Endothelial cell of umbilical vein (primary cell): ENCODE measurements at regions not wholly inside any gene's neighbourhood (a gene's known extent, or its start where the extent isn't known, plus 50 kb on each side); places are given as distances from the start of the nearest gene placed in this dataset.

ENCODE experiments used
- BruUV-seq: library from RNA; stranded (reverse); fragments of 400-500 nt; replicated peaks from 2 replicates; lab custom pipeline; 2021; lab: Mats Ljungman, UMichigan
- CTCF ChIA-PET: fragments of 300-600, 350-600 bp; sonication (Branson Sonifier 250); formaldehyde crosslinking; loops from one replicate; lab custom pipeline; 2021; ENCODE audit warnings: antibody characterized with exemption, inconsistent platforms; lab: Charles Lee
- POLR2A ChIA-PET: fragments of 300-600, 350-600 bp; sonication (Branson Sonifier 250); formaldehyde crosslinking; loops from one replicate; lab custom pipeline; 2021; ENCODE audit warnings: antibody characterized with exemption, inconsistent platforms; lab: Charles Lee
- DNase-seq: peaks from one replicate; pipeline ENCODE4 v3.0.0-alpha.2; 2011; ENCODE audit warnings: low read depth, low spot score
- FAIRE-seq: peaks from 2 replicates; lab custom pipeline; 2011; peaks lifted over from hg19 to GRCh38; lab: Jason Lieb, UNC
- H2AFZ ChIP-seq: 2 replicates; pipeline ENCODE4 v1.6.0; 2012; ENCODE audit warnings: low read depth, low read length, control low read depth, inconsistent platforms
- H3K27ac ChIP-seq: 2 replicates; pipeline ENCODE4 v1.5.1; 2011; ENCODE audit warnings: low read depth, mild to moderate bottlenecking, control low read depth, low read length, moderate library complexity; ENCODE audit not compliant: insufficient read depth
- H3K27me3 ChIP-seq, 2 experiments: 2 replicates each; pipeline versions ENCODE4 v1.6.0 to v1.6.1; 2011; ENCODE audit warnings: low read length in 2 of 2, mixed read lengths in 1 of 2; ENCODE audit not compliant: control insufficient read depth in 2 of 2, insufficient read depth in 2 of 2
- H3K36me3 ChIP-seq, 2 experiments: 2 replicates in 1 of 2; 3 replicates in 1 of 2; pipeline ENCODE4 v1.5.1; 2011; ENCODE audit warnings: low read length in 2 of 2, mild to moderate bottlenecking in 1 of 2, moderate library complexity in 1 of 2; ENCODE audit not compliant: control insufficient read depth in 2 of 2, insufficient read depth in 2 of 2; ENCODE audit errors: extremely low read depth in 1 of 2
- H3K4me1 ChIP-seq: 3 replicates; pipeline ENCODE4 v1.5.1; 2011; ENCODE audit warnings: mild to moderate bottlenecking, low read length; ENCODE audit not compliant: control insufficient read depth, insufficient read depth; ENCODE audit errors: extremely low read depth
- H3K4me2 ChIP-seq: 2 replicates; pipeline ENCODE4 v1.6.1; 2011; ENCODE audit warnings: low read length, control low read depth, mixed read lengths; ENCODE audit not compliant: insufficient read depth
- H3K4me3 ChIP-seq, 3 experiments: fragments of 200-600 bp in 1 of 3; sonication (generic), shearing (Covaris generic) in 1 of 3; replicated peaks in 1 of 3; 2 replicates each; pipeline ENCODE4 v1.5.1; 2011 to 2016; ENCODE audit warnings: control low read depth in 3 of 3, low read length in 3 of 3, mild to moderate bottlenecking in 2 of 3, inconsistent platforms in 1 of 3, low read depth in 1 of 3, moderate library complexity in 1 of 3; ENCODE audit not compliant: insufficient read depth in 1 of 3
- H3K79me2 ChIP-seq: 2 replicates; pipeline ENCODE4 v1.6.0; 2012; ENCODE audit warnings: low read length, inconsistent platforms; ENCODE audit not compliant: control insufficient read depth, insufficient read depth
- H3K9ac ChIP-seq: replicated peaks from 2 replicates; pipeline ENCODE3; 2011; ENCODE audit warnings: low read length, control low read depth; ENCODE audit not compliant: insufficient read depth; ENCODE audit errors: extremely low read depth
- H3K9me1 ChIP-seq: replicated peaks from 3 replicates; pipeline ENCODE4 v1.6.0; 2011; ENCODE audit warnings: mild to moderate bottlenecking, low read length; ENCODE audit not compliant: control insufficient read depth, insufficient read depth; ENCODE audit errors: extremely low read depth
- H3K9me3 ChIP-seq: replicated peaks from 2 replicates; pipeline ENCODE4 v1.5.1; 2012; ENCODE audit warnings: low read length, inconsistent platforms; ENCODE audit not compliant: control insufficient read depth, insufficient read depth
- H4K20me1 ChIP-seq: replicated peaks from 2 replicates; pipeline ENCODE3; 2011; ENCODE audit warnings: mild to moderate bottlenecking, low read length; ENCODE audit not compliant: control insufficient read depth, insufficient read depth; ENCODE audit errors: extremely low read depth
- CTCF ChIP-seq, 2 donors: IDR thresholded peaks; 1 replicate in 1 of 2; 2 replicates in 1 of 2; pipeline ENCODE4 v1.5.1; 2011; ENCODE audit warnings: low read length in 2 of 2, mild to moderate bottlenecking in 2 of 2, moderate library complexity in 2 of 2, control low read depth in 1 of 2, inconsistent platforms in 1 of 2, low read depth in 1 of 2; ENCODE audit not compliant: insufficient read depth in 1 of 2; ENCODE audit errors: extremely low read depth in 1 of 2
- EZH2 ChIP-seq: IDR thresholded peaks from 2 replicates; pipeline ENCODE4 v1.6.1; 2012; ENCODE audit warnings: borderline replicate concordance, low read depth, mild to moderate bottlenecking, moderate library complexity, low read length, inconsistent platforms; ENCODE audit not compliant: severe bottlenecking
- FOS ChIP-seq: IDR thresholded peaks from 2 replicates; pipeline ENCODE4 v1.6.1; 2011; ENCODE audit warnings: mild to moderate bottlenecking, low read length, moderate library complexity, borderline replicate concordance; ENCODE audit not compliant: insufficient read depth
- GATA2 ChIP-seq: IDR thresholded peaks from 2 replicates; pipeline ENCODE4 v1.7.0; 2011; ENCODE audit warnings: low read depth, mild to moderate bottlenecking, moderate library complexity, mixed read lengths, low read length; ENCODE audit not compliant: insufficient read length, insufficient read depth
- JUN ChIP-seq: IDR thresholded peaks from 2 replicates; pipeline ENCODE4 v1.6.1; 2011; ENCODE audit warnings: borderline replicate concordance, low read depth; ENCODE audit not compliant: insufficient read length, insufficient read depth
- MAX ChIP-seq: IDR thresholded peaks from 2 replicates; pipeline ENCODE4 v1.6.1; 2011; ENCODE audit not compliant: insufficient read depth, insufficient read length
- MYC ChIP-seq: IDR thresholded peaks from one replicate; pipeline ENCODE4 v1.6.1; 2011; ENCODE audit warnings: mild to moderate bottlenecking, low read depth, low read length
- POLR2A ChIP-seq: IDR thresholded peaks from 2 replicates; pipeline ENCODE4 v1.6.1; 2012; ENCODE audit warnings: low read depth, mild to moderate bottlenecking, control low read depth, low read length
- POLR2AphosphoS5 ChIP-seq: IDR thresholded peaks from 2 replicates; pipeline ENCODE4 v1.6.1; 2012; ENCODE audit warnings: low read depth, mild to moderate bottlenecking, control low read depth, low read length, moderate library complexity; ENCODE audit not compliant: insufficient read depth
- dilution Hi-C: fragments of 300-500 bp; cut with MboI; formaldehyde crosslinking; loops from one replicate; pipeline ENCODE4 v1.15.0; 2019; ENCODE audit warnings: low sequenced_read_pairs; ENCODE audit not compliant: extremely low pct_ligation_motif_present
- intact Hi-C: fragments of 100-400 bp; cut with micrococcal nuclease; formaldehyde crosslinking; loops from one replicate; pipeline ENCODE4 v1.10.0; 2022

- H3K9me1 ChIP-seq = no peaks in the 10 kb centered on the region
- ChIA-PET CTCF (no interaction called here), POLR2A (no interaction called here)
- no peak overlapping the region for H3K4me2 ChIP-seq
- no TSS peak for BruUV-seq
- no peak for TF ChIP-seq CTCF (IDR thresholded peaks at IDR 0.05; ENCODE audit: extremely low read depth in 1 of 2, insufficient read depth in 1 of 2, low read depth in 1 of 2, low read length in 2 of 2)
- no peak for TF ChIP-seq JUN
- no peak for TF ChIP-seq FOS
- TF ChIP-seq GATA2 = no peak
- TF ChIP-seq MYC = no peak
- no peak for TF ChIP-seq MAX
- TF ChIP-seq POLR2AphosphoS5 = no peak
- no peak for TF ChIP-seq EZH2
- no peak for TF ChIP-seq POLR2A
- H3K9me3 ChIP-seq = no peaks in the 10 kb centered on the region
- DNase-seq (no peak), FAIRE-seq (no peak)
- intact Hi-C loops (no loop called here), dilution Hi-C loops (no loop called here)
- H3K27me3 ChIP-seq = no peaks in the 10 kb centered on the region
- no peaks in the 10 kb centered on the region for H3K36me3 ChIP-seq
- H3K27ac ChIP-seq = no peak overlapping the region
- no peaks in the 10 kb centered on the region for H4K20me1 ChIP-seq
- no peaks in the 10 kb centered on the region for H3K79me2 ChIP-seq
- no peak overlapping the region for H3K9ac ChIP-seq
- no peak overlapping the region for H2AFZ ChIP-seq
- H3K4me3 ChIP-seq = no peak overlapping the region
- no peaks in the 10 kb centered on the region for H3K4me1 ChIP-seq
Measured at GRCh38 chr6:50635429-50635828, 77.9 kb upstream of the TFAP2D start.
